Neural cell (in vitro differentiated cells): ENCODE measurements at regions not wholly inside any gene's neighbourhood (a gene's known extent, or its start where the extent isn't known, plus 50 kb on each side); places are given as distances from the start of the nearest gene placed in this dataset.

Experiments
- H2AFZ ChIP-seq: fragments of 200-600, 300-800 bp; sonication (generic), shearing (Covaris generic); 2 replicates; pipeline ENCODE4 v1.6.0; 2014; ENCODE audit warnings: low read depth, mild to moderate bottlenecking, antibody characterized with exemption, low read length, moderate library complexity
- H3F3A ChIP-seq: fragments of 200-600 bp; shearing (Covaris generic); 2 replicates; pipeline ENCODE4 v1.6.1; 2016; ENCODE audit warnings: mild to moderate bottlenecking, moderate library complexity, mixed read lengths, antibody characterized with exemption, low read length; ENCODE audit not compliant: insufficient read depth, poor library complexity, severe bottlenecking
- H3K27ac ChIP-seq: fragments of 200-600, 300-800 bp; sonication (generic), shearing (Covaris generic); 2 replicates; pipeline ENCODE4 v1.5.1; 2014; ENCODE audit warnings: mild to moderate bottlenecking, low read length, moderate library complexity
- H3K27me3 ChIP-seq: fragments of 300-800, 200-600 bp; sonication (generic), shearing (Covaris generic); 2 replicates; pipeline ENCODE4 v1.6.0; 2014; ENCODE audit warnings: mild to moderate bottlenecking, low read depth, low read length, moderate library complexity; ENCODE audit not compliant: insufficient read depth
- H3K36me3 ChIP-seq: fragments of 300-800, 200-600 bp; sonication (generic), shearing (Covaris generic); 2 replicates; pipeline ENCODE4 v1.5.1; 2014; ENCODE audit warnings: mild to moderate bottlenecking, antibody characterized with exemption, low read length, moderate library complexity; ENCODE audit not compliant: insufficient read depth
- H3K4me2 ChIP-seq: fragments of 300-800, 200-600 bp; sonication (generic), shearing (Covaris generic); 2 replicates; pipeline ENCODE4 v1.6.0; 2014; ENCODE audit warnings: mild to moderate bottlenecking, low read length
- H3K4me3 ChIP-seq: fragments of 300-800, 200-600 bp; sonication (generic), shearing (Covaris generic); 2 replicates; pipeline ENCODE4 v1.5.1; 2014; ENCODE audit warnings: mild to moderate bottlenecking, low read length, moderate library complexity
- H3K79me2 ChIP-seq: fragments of 200-600 bp; shearing (Covaris generic); replicated peaks from 2 replicates; pipeline ENCODE4 v1.6.0; 2014; ENCODE audit warnings: mild to moderate bottlenecking, low read length, moderate library complexity; ENCODE audit not compliant: insufficient read depth
- H3K9ac ChIP-seq: fragments of 300-800, 200-600 bp; sonication (generic), shearing (Covaris generic); 2 replicates; pipeline ENCODE4 v1.6.1; 2016; ENCODE audit warnings: mild to moderate bottlenecking, low read length, mixed read lengths
- H3K9me2 ChIP-seq: fragments of 200-600 bp; shearing (Covaris generic); 2 replicates; pipeline ENCODE4 v1.6.1; 2016; ENCODE audit warnings: mild to moderate bottlenecking, low read length, mixed read lengths; ENCODE audit not compliant: insufficient read depth
- H3K9me3 ChIP-seq: fragments of 200-600, 300-800 bp; sonication (generic), shearing (Covaris generic); 2 replicates; pipeline ENCODE4 v1.6.1; 2016; ENCODE audit warnings: mild to moderate bottlenecking, mixed run types, low read length, moderate library complexity, mixed read lengths
- H4K20me1 ChIP-seq: fragments of 200-600 bp; shearing (Covaris generic); 2 replicates; pipeline ENCODE4 v1.6.1; 2016; ENCODE audit warnings: mild to moderate bottlenecking, mixed run types; ENCODE audit not compliant: insufficient read depth
- CTCF ChIP-seq: fragments of 450-650 bp; IDR thresholded peaks from 2 replicates; pipeline ENCODE4 v1.5.1; 2014; ENCODE audit warnings: antibody characterized with exemption, mild to moderate bottlenecking, moderate library complexity; ENCODE audit not compliant: poor library complexity, severe bottlenecking
- EP300 ChIP-seq: fragments of 450-650 bp; conservative IDR thresholded peaks from 2 replicates; pipeline ENCODE4 v1.6.1; 2014; ENCODE audit warnings: antibody characterized with exemption, mild to moderate bottlenecking, moderate library complexity; ENCODE audit not compliant: poor library complexity, severe bottlenecking
- EZH2 ChIP-seq: fragments of 200-600, 300-800 bp; shearing (Covaris generic), sonication (generic); IDR thresholded peaks from 2 replicates; pipeline ENCODE4 v1.6.1; 2014; ENCODE audit warnings: antibody characterized with exemption, low read length, borderline replicate concordance, mild to moderate bottlenecking; ENCODE audit not compliant: insufficient read depth, poor library complexity, severe bottlenecking
- MXI1 ChIP-seq: fragments of 450-650 bp; conservative IDR thresholded peaks from 2 replicates; pipeline ENCODE4 v1.6.1; 2014; ENCODE audit warnings: antibody characterized with exemption, mild to moderate bottlenecking; ENCODE audit not compliant: poor library complexity, severe bottlenecking
- POLR2AphosphoS5 ChIP-seq: IDR thresholded peaks from 2 replicates; pipeline ENCODE4 v1.6.1; 2012
- RAD21 ChIP-seq: fragments of 450-650 bp; conservative IDR thresholded peaks from 2 replicates; pipeline ENCODE4 v1.6.1; 2014; ENCODE audit warnings: antibody characterized with exemption, mild to moderate bottlenecking, moderate library complexity
- REST ChIP-seq: IDR thresholded peaks from 2 replicates; pipeline ENCODE4 v1.6.1; 2012; ENCODE audit warnings: borderline replicate concordance
- SMC3 ChIP-seq: fragments of 450-650 bp; conservative IDR thresholded peaks from 2 replicates; pipeline ENCODE4 v1.6.1; 2014; ENCODE audit warnings: antibody characterized with exemption, mild to moderate bottlenecking, moderate library complexity; ENCODE audit not compliant: poor library complexity
- TAF1 ChIP-seq: IDR thresholded peaks from 2 replicates; pipeline ENCODE4 v1.6.1; 2012; ENCODE audit warnings: low read depth

- Histone ChIP-seq H3K9me3 (no peaks in the 10 kb centered on the region), H3K79me2 (no peaks in the 10 kb centered on the region), H3K4me2 (no peak overlapping the region), H3K27me3 (no peaks in the 10 kb centered on the region), H3F3A (no peaks in the 10 kb centered on the region), H3K36me3 (no peaks in the 10 kb centered on the region), H4K20me1 (no peaks in the 10 kb centered on the region), H3K4me3 (no peak overlapping the region), H3K27ac (no peak overlapping the region), H3K9ac (no peak overlapping the region), H2AFZ (no peak overlapping the region), H3K9me2 (no peaks in the 10 kb centered on the region)
- TF ChIP-seq EP300 (no peak), MXI1 (no peak), EZH2 (no peak), REST (no peak), CTCF (no peak), RAD21 (no peak), SMC3 (no peak), POLR2AphosphoS5 (no peak), TAF1 (no peak)
Observed at GRCh38 chr5:68872088-68872839, 221.6 kb upstream of the SLC30A5 start.

GRCh38 chr5:68873198-68873597, 220.6 kb upstream of the SLC30A5 start:
- Histone ChIP-seq H3K9me2 (no peaks in the 10 kb centered on the region), H3F3A (no peaks in the 10 kb centered on the region), H3K79me2 (no peaks in the 10 kb centered on the region), H3K27ac (no peak overlapping the region), H3K4me2 (no peak overlapping the region), H4K20me1 (no peaks in the 10 kb centered on the region), H3K27me3 (no peaks in the 10 kb centered on the region), H3K9me3 (no peaks in the 10 kb centered on the region), H3K9ac (no peak overlapping the region), H3K4me3 (no peak overlapping the region), H3K36me3 (no peaks in the 10 kb centered on the region), H2AFZ (no peak overlapping the region)
- no peak for TF ChIP-seq CTCF
- no peak for TF ChIP-seq EZH2
